Stromal cell of bone marrow (primary cell): ENCODE measurements at regions not wholly inside any gene's neighbourhood (a gene's known extent, or its start where the extent isn't known, plus 50 kb on each side); places are given as distances from the start of the nearest gene placed in this dataset.

Experiments
- DNase-seq: peaks from one replicate; pipeline ENCODE4 v3.0.0-alpha.2; 2012; ENCODE audit warnings: low read depth

- no peak for DNase-seq
Observed at GRCh38 chr3:25002052-25002451, 426.0 kb upstream of the RARB start.

GRCh38 chr3:25007974-25008658 is 419.9 kb upstream of the RARB start:
- peak; percentile 41 for DNase-seq

GRCh38 chr3:25009665-25010064 is 418.4 kb upstream of the RARB start:
- no peak for DNase-seq

GRCh38 chr3:25015599-25015998 is 412.5 kb upstream of the RARB start:
- DNase-seq: no peak

- DNase-seq: no peak
Observed at GRCh38 chr3:25018909-25019308, 409.2 kb upstream of the RARB start.

- no peak for DNase-seq
Observed at GRCh38 chr3:25019506-25019905, 408.6 kb upstream of the RARB start.

- DNase-seq: no peak
Observed at GRCh38 chr3:25021816-25022215, 406.2 kb upstream of the RARB start.

DNA sequence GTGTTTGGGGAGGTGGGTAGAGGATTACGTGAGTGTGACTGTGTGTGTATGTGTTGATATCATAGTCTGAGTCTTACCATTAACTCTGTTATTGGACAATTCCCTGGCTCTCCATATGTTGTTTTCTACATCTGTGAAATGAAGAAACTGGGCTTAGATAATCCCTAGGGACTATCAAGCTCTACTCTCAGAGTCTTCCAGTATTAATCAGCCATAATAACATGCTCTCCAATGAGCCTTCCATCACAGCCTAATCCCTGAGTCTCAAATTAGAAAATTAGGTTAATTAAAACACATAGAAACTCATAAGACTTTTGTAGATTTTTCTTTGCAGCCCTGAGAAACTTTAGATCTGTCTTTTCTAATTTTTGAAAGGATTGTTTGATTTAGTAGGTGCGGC is 404.2 kb upstream of the RARB start:
- no peak for DNase-seq

GRCh38 chr3:25025236-25025635 is 402.8 kb upstream of the RARB start:
- no peak for DNase-seq

DNA sequence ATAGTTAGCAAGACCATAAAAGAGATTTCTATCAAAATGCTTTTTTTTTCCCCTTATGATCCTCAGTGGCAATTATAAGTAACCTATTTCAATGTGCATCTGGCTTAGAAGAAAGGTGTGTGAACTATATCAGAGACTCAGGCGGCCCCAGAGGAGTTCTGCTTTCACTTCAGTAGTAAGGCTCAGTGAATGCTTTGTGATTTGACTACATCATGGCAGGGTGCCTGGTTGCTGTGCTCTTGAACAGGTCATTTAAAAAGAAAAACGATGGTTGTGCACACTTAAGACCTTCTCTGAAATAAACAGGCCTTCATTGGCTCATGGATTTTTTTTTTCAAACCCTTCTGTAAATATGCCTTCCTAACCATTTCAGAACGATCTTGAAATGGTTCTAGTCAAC is 400.4 kb upstream of the RARB start:
- no peak for DNase-seq

DNA sequence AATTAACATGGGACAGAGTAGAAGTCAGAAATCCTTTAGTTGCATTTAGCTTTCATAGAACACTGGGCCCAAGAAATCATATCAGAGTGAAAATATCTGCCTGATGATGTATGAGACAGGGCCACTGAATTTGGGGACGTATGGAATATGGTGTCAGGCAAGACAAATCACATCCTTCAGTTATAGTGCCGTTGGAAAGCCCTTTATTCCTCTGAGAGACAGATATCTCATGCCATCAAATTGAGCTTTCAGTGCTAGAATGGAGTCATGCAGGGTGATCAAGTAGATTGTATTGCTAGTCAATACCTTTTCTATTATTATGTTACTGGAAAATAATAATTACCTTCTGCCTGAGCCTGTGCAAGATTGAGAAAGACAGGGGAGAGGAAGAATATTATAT is 398.2 kb upstream of the RARB start:
- no peak for DNase-seq

- DNase-seq: no peak
Observed at GRCh38 chr3:25032344-25032743, 395.7 kb upstream of the RARB start.

DNA sequence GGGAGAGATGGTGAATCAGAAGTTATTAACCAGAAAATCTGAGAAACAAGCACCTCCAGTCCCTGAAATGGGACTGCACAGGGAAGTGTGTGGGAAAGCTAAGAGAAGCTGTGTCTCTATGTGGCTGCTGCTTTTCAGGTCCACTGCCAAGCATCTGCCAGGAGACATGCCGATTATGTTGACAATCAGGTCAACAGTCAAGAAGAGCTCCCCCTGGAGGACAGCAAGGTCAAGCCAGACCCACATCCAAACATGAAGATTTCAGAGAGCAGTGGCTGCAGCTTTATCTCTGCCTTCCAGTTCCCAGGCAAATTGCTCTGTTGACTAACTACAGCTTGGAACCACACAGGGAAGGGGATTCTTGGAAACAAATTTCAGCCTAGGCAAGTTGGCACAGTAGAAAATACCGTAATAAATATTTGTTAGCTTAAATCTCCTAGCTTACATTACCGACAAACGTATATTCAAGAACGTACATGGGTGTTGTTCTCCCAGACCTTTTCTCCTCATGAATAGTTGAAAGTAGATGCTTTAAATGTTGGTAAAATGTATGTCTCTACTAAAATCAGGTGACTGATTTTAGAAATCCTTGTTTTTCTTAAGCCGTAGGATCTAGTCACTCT is 394.5 kb upstream of the RARB start:
- DNase-seq: no peak

- DNase-seq: no peak
Observed at GRCh38 chr3:25035526-25035925, 392.5 kb upstream of the RARB start.

- DNase-seq: no peak
Observed at GRCh38 chr3:25036633-25037032, 391.4 kb upstream of the RARB start.

DNA sequence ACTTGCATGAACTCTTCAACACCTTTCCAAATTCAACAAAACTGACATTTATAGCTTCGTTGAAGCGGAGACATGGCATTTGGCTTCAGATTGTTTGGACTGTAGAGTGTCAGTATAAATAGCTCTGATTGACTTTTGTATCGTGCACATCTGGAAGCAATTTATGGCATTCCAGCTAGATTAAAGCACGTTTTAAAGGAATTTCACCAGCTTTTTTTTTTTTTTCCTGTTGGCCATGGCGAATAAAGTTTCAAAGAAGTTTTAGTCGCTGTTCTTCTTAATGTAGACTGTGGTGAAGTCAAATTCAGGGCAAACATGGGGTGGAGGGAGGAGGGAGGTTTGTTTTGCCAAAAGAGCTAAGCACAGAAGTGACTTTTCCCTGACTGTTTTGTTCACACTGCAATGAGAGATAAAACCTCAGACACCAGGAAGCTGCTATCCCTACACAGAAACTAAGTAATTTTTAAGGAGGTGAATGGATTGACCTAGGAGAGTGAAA is 391.0 kb upstream of the RARB start:
- peak; percentile 50 for DNase-seq

DNA sequence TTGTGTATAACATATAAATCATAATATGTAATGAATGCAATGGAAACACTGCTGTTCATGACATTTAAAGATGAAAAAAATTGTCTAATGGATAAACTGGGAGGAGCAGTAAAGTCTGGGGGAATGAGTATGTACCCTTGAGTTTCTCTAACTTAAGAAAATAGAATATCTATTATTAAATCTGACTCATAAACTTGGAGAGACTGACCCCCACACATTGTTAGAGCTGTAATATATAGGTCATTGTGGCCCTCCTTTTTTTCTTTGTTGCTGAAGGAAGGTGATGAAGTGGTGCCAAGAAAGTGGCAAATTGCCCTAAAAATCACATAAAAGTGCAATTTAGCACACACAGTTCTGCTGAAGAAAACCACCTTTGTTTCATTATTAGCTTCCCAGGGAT is 389.8 kb upstream of the RARB start:
- DNase-seq: no peak

- DNase-seq: no peak
Observed at GRCh38 chr3:25038922-25039321, 389.1 kb upstream of the RARB start.

DNA sequence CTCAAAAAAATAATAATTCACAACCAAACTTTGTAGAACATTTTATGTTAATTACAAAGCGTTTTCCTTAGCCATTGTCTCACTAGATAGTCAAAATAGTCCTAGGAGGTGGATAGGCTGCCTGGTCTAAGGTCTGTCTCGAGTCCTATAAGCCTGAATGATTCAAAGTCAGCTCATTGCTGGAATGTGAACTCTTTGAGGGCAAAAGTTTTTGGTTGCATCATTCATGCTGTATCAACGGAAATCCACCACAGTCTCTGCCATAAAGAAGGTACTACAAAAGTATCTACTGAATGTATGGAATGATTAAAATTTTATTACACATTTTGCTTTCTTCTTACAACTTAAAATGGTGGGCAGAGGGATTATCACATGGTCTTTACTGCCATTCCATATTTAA is 387.3 kb upstream of the RARB start:
- no peak for DNase-seq

- DNase-seq: no peak
Observed at GRCh38 chr3:25041871-25042584, 386.0 kb upstream of the RARB start.

- no peak for DNase-seq
Observed at GRCh38 chr3:25043177-25043576, 384.9 kb upstream of the RARB start.

GRCh38 chr3:25043749-25044148 is 384.3 kb upstream of the RARB start:
- no peak for DNase-seq
